ENCODE measurements at regions not wholly inside any gene's neighbourhood (a gene's known extent, or its start where the extent isn't known, plus 50 kb on each side); places are given as distances from the start of the nearest gene placed in this dataset.

DNA sequence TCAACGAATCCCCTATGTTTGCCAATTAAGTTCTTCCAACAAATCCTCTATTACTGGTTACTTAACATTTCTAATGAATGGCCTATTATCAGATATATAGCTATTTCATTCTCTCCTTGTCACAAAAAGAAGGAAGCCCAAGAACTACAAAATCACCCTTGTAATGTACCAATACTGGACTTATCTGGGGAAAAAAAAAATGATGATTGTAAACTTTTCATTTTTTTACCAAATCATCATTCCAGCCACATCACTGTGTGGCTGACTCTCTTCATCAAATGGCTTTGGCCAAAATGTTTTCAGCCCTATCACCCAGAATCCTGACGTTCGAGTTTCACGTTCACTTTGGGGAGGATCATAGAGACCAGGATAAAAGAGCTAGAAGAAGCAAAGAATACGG is 216.7 kb downstream of the ACTL7B start:
- no peak for TF ChIP-seq POLR2A (IDR thresholded peaks at IDR 0.05)
- TF ChIP-seq, protein P1, sequence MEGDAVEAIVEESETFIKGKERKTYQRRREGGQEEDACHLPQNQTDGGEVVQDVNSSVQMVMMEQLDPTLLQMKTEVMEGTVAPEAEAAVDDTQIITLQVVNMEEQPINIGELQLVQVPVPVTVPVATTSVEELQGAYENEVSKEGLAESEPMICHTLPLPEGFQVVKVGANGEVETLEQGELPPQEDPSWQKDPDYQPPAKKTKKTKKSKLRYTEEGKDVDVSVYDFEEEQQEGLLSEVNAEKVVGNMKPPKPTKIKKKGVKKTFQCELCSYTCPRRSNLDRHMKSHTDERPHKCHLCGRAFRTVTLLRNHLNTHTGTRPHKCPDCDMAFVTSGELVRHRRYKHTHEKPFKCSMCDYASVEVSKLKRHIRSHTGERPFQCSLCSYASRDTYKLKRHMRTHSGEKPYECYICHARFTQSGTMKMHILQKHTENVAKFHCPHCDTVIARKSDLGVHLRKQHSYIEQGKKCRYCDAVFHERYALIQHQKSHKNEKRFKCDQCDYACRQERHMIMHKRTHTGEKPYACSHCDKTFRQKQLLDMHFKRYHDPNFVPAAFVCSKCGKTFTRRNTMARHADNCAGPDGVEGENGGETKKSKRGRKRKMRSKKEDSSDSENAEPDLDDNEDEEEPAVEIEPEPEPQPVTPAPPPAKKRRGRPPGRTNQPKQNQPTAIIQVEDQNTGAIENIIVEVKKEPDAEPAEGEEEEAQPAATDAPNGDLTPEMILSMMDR (IDR thresholded peaks at IDR 0.05), result no peak
